GM23338 (cell line): ENCODE measurements at regions not wholly inside any gene's neighbourhood (a gene's known extent, or its start where the extent isn't known, plus 50 kb on each side); places are given as distances from the start of the nearest gene placed in this dataset.

Source experiments
- ATAC-seq: fragments of 200-7000 bp; cut with Tn5 transposase; 3 replicates; pipeline ENCODE4 v1.9.1; 2020
- DNase-seq: peaks from one replicate; pipeline ENCODE4 v3.0.0-alpha.2; 2015; ENCODE audit warnings: low spot score
- H2AFZ ChIP-seq: fragments of 200-600 bp; sonication (generic); 2 replicates; pipeline ENCODE4 v1.8.0; 2016; ENCODE audit warnings: antibody characterized with exemption, mild to moderate bottlenecking, moderate library complexity
- H3F3A ChIP-seq: fragments of 200-600 bp; sonication (generic); replicated peaks from 2 replicates; pipeline ENCODE4 v1.8.0; 2017; ENCODE audit warnings: antibody characterized with exemption, mixed run types, low read depth
- H3K27ac ChIP-seq: fragments of 200-600 bp; sonication (generic); 2 replicates; pipeline ENCODE4 v1.6.1; 2016; ENCODE audit warnings: low read depth
- H3K27me3 ChIP-seq: fragments of 200-600 bp; sonication (generic); 2 replicates; pipeline ENCODE4 v1.8.0; 2016; ENCODE audit warnings: mild to moderate bottlenecking, mixed run types, moderate library complexity; ENCODE audit not compliant: insufficient read depth
- H3K36me3 ChIP-seq: fragments of 200-600 bp; sonication (generic); 2 replicates; pipeline ENCODE4 v1.8.0; 2016; ENCODE audit warnings: mild to moderate bottlenecking; ENCODE audit not compliant: insufficient read depth
- H3K4me1 ChIP-seq: fragments of 200-600 bp; sonication (generic); 2 replicates; pipeline ENCODE4 v1.8.0; 2016; ENCODE audit warnings: mild to moderate bottlenecking, moderate library complexity; ENCODE audit not compliant: insufficient read depth
- H3K4me2 ChIP-seq: fragments of 200-600 bp; sonication (generic); 2 replicates; pipeline ENCODE4 v1.7.1; 2017; ENCODE audit warnings: mixed run types
- H3K4me3 ChIP-seq: fragments of 200-600 bp; sonication (generic); 2 replicates; pipeline ENCODE4 v1.6.1; 2016; ENCODE audit warnings: mixed run types
- H3K79me2 ChIP-seq: fragments of 200-600 bp; sonication (generic); replicated peaks from 2 replicates; pipeline ENCODE4 v1.8.0; 2017; ENCODE audit warnings: mild to moderate bottlenecking; ENCODE audit not compliant: insufficient read depth
- H3K9me2 ChIP-seq: fragments of 200-600 bp; sonication (generic); 2 replicates; pipeline ENCODE4 v1.8.0; 2017; ENCODE audit not compliant: insufficient read depth
- H4K20me1 ChIP-seq: fragments of 200-600 bp; sonication (generic); replicated peaks from 2 replicates; pipeline ENCODE4 v1.8.0; 2017; ENCODE audit warnings: mild to moderate bottlenecking; ENCODE audit not compliant: insufficient read depth
- H3K27ac Mint-ChIP-seq: 2 replicates; pipeline ENCODE4 v1.8.0; 2020; ENCODE audit warnings: inconsistent platforms, mild to moderate bottlenecking, moderate library complexity, mixed read lengths
- H3K27me3 Mint-ChIP-seq: 3 replicates; pipeline ENCODE4 v1.8.0; 2022; ENCODE audit warnings: low read depth, mild to moderate bottlenecking, moderate library complexity, mixed read lengths, inconsistent platforms; ENCODE audit not compliant: insufficient read depth, poor library complexity
- H3K36me3 Mint-ChIP-seq: 3 replicates; pipeline ENCODE4 v1.8.0; 2021; ENCODE audit warnings: low read depth, mild to moderate bottlenecking, inconsistent platforms, moderate library complexity, mixed read lengths
- H3K4me1 Mint-ChIP-seq: 3 replicates; pipeline ENCODE4 v1.8.0; 2020; ENCODE audit warnings: mild to moderate bottlenecking, inconsistent platforms, mixed read lengths
- H3K4me3 Mint-ChIP-seq: 3 replicates; pipeline ENCODE4 v1.8.0; 2021; ENCODE audit warnings: moderate library complexity, mild to moderate bottlenecking, inconsistent platforms, mixed read lengths
- H3K9me3 Mint-ChIP-seq: 3 replicates; pipeline ENCODE4 v1.8.0; 2020; ENCODE audit warnings: moderate library complexity, mild to moderate bottlenecking, inconsistent platforms, mixed read lengths
- CREB1 ChIP-seq: fragments of 250-450 bp; sonication (Bioruptor Pico); IDR thresholded peaks from 2 replicates; pipeline ENCODE4 v1.5.0; 2020; ENCODE audit warnings: low read depth, mild to moderate bottlenecking, moderate library complexity
- EZH2 ChIP-seq: fragments of 200-600 bp; sonication (generic); IDR thresholded peaks from one replicate; pipeline ENCODE4 v1.8.0; 2017; ENCODE audit warnings: antibody characterized with exemption, mild to moderate bottlenecking, low read depth; ENCODE audit not compliant: unreplicated experiment
- EZH2phosphoT487 ChIP-seq: fragments of 200-600 bp; sonication (generic); IDR thresholded peaks from one replicate; pipeline ENCODE4 v1.8.1; 2018; ENCODE audit warnings: antibody characterized with exemption; ENCODE audit not compliant: unreplicated experiment
- JUNB ChIP-seq: IDR thresholded peaks from one replicate; pipeline ENCODE4 v1.6.1; 2016; ENCODE audit warnings: antibody characterized with exemption; ENCODE audit not compliant: unreplicated experiment
- NANOG ChIP-seq: IDR thresholded peaks from 2 replicates; pipeline ENCODE4 v1.6.1; 2016; ENCODE audit warnings: antibody characterized with exemption, borderline replicate concordance
- POLR2AphosphoS5 ChIP-seq: IDR thresholded peaks from 2 replicates; pipeline ENCODE4 v1.6.1; 2016; ENCODE audit warnings: antibody characterized with exemption, low read depth
- STAT1 ChIP-seq: IDR thresholded peaks from one replicate; pipeline ENCODE4 v1.6.1; 2016; ENCODE audit warnings: antibody characterized with exemption; ENCODE audit not compliant: unreplicated experiment
- ZNF114 ChIP-seq: fragments of 250-450 bp; sonication (Bioruptor Pico); IDR thresholded peaks from 2 replicates; pipeline ENCODE4 v1.5.0; 2020; ENCODE audit warnings: mild to moderate bottlenecking, moderate library complexity
- ZNF331 ChIP-seq: fragments of 250-450 bp; sonication (Bioruptor Pico); IDR thresholded peaks from 2 replicates; pipeline ENCODE4 v1.5.0; 2020; ENCODE audit warnings: low read depth, mild to moderate bottlenecking, moderate library complexity
- TF ChIP-seq, protein P1 (sequence below): fragments of 250-450 bp; sonication (Bioruptor Pico); IDR thresholded peaks from 2 replicates; pipeline ENCODE4 v1.5.0; 2020; ENCODE audit warnings: mild to moderate bottlenecking, moderate library complexity
- TF ChIP-seq, protein P2 (sequence below): IDR thresholded peaks from one replicate; pipeline ENCODE4 v1.6.1; 2018; ENCODE audit warnings: antibody characterized with exemption; ENCODE audit not compliant: unreplicated experiment
- TF ChIP-seq, protein P3 (sequence below): IDR thresholded peaks from 2 replicates; pipeline ENCODE4 v1.6.1; 2016; ENCODE audit warnings: antibody characterized with exemption
- TF ChIP-seq, protein P4 (sequence below), 2 experiments: fragments of 200-600 bp in 1 of 2; sonication (generic) in 1 of 2; conservative IDR thresholded peaks; 2 replicates each; pipeline versions ENCODE4 v1.5.1 to v1.6.1; 2016 to 2017; ENCODE audit warnings: antibody characterized with exemption in 2 of 2, low read depth in 2 of 2, mild to moderate bottlenecking in 2 of 2, moderate library complexity in 1 of 2

DNA sequence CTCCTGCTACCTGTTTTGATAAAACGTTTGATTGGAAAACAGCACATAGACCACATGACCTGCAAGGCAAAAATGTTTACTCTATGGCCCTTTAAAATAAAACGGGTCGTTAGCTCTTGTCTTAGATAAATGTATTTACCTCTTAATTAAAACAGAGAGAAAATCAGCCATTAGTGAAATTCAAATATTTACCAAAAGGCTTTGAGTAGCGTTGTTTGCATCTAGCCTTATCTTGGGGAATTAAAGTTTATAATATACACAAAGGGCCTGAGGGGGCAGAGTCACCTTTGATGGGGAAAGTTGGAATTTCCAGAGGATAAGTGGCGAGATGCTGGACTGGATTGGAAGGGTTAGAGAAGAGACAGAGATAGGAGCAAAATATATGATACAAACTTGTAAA is 111.3 kb downstream of the FBXO4 start:
- no peak for TF ChIP-seq ZNF331 (CRISPR knock-in tag)
- TF ChIP-seq, protein P1, sequence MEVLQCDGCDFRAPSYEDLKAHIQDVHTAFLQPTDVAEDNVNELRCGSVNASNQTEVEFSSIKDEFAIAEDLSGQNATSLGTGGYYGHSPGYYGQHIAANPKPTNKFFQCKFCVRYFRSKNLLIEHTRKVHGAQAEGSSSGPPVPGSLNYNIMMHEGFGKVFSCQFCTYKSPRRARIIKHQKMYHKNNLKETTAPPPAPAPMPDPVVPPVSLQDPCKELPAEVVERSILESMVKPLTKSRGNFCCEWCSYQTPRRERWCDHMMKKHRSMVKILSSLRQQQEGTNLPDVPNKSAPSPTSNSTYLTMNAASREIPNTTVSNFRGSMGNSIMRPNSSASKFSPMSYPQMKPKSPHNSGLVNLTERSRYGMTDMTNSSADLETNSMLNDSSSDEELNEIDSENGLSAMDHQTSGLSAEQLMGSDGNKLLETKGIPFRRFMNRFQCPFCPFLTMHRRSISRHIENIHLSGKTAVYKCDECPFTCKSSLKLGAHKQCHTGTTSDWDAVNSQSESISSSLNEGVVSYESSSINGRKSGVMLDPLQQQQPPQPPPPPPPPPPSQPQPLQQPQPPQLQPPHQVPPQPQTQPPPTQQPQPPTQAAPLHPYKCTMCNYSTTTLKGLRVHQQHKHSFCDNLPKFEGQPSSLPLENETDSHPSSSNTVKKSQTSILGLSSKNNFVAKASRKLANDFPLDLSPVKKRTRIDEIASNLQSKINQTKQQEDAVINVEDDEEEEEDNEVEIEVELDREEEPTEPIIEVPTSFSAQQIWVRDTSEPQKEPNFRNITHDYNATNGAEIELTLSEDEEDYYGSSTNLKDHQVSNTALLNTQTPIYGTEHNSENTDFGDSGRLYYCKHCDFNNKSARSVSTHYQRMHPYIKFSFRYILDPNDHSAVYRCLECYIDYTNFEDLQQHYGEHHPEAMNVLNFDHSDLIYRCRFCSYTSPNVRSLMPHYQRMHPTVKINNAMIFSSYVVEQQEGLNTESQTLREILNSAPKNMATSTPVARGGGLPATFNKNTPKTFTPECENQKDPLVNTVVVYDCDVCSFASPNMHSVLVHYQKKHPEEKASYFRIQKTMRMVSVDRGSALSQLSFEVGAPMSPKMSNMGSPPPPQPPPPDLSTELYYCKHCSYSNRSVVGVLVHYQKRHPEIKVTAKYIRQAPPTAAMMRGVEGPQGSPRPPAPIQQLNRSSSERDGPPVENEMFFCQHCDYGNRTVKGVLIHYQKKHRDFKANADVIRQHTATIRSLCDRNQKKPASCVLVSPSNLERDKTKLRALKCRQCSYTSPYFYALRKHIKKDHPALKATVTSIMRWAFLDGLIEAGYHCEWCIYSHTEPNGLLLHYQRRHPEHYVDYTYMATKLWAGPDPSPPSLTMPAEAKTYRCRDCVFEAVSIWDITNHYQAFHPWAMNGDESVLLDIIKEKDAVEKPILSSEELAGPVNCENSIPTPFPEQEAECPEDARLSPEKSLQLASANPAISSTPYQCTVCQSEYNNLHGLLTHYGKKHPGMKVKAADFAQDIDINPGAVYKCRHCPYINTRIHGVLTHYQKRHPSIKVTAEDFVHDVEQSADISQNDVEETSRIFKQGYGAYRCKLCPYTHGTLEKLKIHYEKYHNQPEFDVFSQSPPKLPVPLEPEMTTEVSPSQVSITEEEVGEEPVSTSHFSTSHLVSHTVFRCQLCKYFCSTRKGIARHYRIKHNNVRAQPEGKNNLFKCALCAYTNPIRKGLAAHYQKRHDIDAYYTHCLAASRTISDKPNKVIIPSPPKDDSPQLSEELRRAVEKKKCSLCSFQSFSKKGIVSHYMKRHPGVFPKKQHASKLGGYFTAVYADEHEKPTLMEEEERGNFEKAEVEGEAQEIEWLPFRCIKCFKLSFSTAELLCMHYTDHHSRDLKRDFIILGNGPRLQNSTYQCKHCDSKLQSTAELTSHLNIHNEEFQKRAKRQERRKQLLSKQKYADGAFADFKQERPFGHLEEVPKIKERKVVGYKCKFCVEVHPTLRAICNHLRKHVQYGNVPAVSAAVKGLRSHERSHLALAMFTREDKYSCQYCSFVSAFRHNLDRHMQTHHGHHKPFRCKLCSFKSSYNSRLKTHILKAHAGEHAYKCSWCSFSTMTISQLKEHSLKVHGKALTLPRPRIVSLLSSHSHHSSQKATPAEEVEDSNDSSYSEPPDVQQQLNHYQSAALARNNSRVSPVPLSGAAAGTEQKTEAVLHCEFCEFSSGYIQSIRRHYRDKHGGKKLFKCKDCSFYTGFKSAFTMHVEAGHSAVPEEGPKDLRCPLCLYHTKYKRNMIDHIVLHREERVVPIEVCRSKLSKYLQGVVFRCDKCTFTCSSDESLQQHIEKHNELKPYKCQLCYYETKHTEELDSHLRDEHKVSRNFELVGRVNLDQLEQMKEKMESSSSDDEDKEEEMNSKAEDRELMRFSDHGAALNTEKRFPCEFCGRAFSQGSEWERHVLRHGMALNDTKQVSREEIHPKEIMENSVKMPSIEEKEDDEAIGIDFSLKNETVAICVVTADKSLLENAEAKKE (CRISPR knock-in tag) = no peak
- no peak for TF ChIP-seq ZNF114 (CRISPR knock-in tag)
- no peak for TF ChIP-seq NANOG
- TF ChIP-seq, protein P2, sequence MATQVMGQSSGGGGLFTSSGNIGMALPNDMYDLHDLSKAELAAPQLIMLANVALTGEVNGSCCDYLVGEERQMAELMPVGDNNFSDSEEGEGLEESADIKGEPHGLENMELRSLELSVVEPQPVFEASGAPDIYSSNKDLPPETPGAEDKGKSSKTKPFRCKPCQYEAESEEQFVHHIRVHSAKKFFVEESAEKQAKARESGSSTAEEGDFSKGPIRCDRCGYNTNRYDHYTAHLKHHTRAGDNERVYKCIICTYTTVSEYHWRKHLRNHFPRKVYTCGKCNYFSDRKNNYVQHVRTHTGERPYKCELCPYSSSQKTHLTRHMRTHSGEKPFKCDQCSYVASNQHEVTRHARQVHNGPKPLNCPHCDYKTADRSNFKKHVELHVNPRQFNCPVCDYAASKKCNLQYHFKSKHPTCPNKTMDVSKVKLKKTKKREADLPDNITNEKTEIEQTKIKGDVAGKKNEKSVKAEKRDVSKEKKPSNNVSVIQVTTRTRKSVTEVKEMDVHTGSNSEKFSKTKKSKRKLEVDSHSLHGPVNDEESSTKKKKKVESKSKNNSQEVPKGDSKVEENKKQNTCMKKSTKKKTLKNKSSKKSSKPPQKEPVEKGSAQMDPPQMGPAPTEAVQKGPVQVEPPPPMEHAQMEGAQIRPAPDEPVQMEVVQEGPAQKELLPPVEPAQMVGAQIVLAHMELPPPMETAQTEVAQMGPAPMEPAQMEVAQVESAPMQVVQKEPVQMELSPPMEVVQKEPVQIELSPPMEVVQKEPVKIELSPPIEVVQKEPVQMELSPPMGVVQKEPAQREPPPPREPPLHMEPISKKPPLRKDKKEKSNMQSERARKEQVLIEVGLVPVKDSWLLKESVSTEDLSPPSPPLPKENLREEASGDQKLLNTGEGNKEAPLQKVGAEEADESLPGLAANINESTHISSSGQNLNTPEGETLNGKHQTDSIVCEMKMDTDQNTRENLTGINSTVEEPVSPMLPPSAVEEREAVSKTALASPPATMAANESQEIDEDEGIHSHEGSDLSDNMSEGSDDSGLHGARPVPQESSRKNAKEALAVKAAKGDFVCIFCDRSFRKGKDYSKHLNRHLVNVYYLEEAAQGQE = no peak
- TF ChIP-seq JUNB = no peak
- no peak for TF ChIP-seq EZH2
- TF ChIP-seq CREB1 (CRISPR knock-in tag) = no peak
- no peak for TF ChIP-seq EZH2phosphoT487
- no peak for TF ChIP-seq STAT1
- TF ChIP-seq, protein P3, sequence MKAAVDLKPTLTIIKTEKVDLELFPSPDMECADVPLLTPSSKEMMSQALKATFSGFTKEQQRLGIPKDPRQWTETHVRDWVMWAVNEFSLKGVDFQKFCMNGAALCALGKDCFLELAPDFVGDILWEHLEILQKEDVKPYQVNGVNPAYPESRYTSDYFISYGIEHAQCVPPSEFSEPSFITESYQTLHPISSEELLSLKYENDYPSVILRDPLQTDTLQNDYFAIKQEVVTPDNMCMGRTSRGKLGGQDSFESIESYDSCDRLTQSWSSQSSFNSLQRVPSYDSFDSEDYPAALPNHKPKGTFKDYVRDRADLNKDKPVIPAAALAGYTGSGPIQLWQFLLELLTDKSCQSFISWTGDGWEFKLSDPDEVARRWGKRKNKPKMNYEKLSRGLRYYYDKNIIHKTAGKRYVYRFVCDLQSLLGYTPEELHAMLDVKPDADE = no peak
- TF ChIP-seq, protein P4, sequence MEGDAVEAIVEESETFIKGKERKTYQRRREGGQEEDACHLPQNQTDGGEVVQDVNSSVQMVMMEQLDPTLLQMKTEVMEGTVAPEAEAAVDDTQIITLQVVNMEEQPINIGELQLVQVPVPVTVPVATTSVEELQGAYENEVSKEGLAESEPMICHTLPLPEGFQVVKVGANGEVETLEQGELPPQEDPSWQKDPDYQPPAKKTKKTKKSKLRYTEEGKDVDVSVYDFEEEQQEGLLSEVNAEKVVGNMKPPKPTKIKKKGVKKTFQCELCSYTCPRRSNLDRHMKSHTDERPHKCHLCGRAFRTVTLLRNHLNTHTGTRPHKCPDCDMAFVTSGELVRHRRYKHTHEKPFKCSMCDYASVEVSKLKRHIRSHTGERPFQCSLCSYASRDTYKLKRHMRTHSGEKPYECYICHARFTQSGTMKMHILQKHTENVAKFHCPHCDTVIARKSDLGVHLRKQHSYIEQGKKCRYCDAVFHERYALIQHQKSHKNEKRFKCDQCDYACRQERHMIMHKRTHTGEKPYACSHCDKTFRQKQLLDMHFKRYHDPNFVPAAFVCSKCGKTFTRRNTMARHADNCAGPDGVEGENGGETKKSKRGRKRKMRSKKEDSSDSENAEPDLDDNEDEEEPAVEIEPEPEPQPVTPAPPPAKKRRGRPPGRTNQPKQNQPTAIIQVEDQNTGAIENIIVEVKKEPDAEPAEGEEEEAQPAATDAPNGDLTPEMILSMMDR (conservative IDR thresholded peaks at IDR 0.05; ENCODE audit: low read depth in 2 of 2) = no peak
- no peak for TF ChIP-seq POLR2AphosphoS5
- Histone ChIP-seq H3F3A (no peaks in the 10 kb centered on the region), H3K4me2 (no peak overlapping the region), H3K4me3 (no peak overlapping the region), H3K27ac (no peak overlapping the region), H3K79me2 (no peaks in the 10 kb centered on the region), H4K20me1 (no peaks in the 10 kb centered on the region), H3K9me2 (no peaks in the 10 kb centered on the region), H2AFZ (no peak overlapping the region), H3K4me1 (peaks cover 8% of the 10 kb centered on the region; the same call in 1 of the 2 replicates), H3K36me3 (no peaks in the 10 kb centered on the region), H3K27me3 (no peaks in the 10 kb centered on the region)
- Mint-ChIP-seq H3K4me3 (no peak overlapping the region), H3K4me1 (peaks cover 14% of the 10 kb centered on the region), H3K27ac (no peak overlapping the region), H3K36me3 (peaks cover 2% of the 10 kb centered on the region; the same call in 1 of the 3 replicates), H3K27me3 (peaks cover 2% of the 10 kb centered on the region), H3K9me3 (peaks cover 9% of the 10 kb centered on the region; the same call in 2 of the 3 replicates)
- DNase-seq (no peak), ATAC-seq (no peak)
